ENCODE measurements at regions not wholly inside any gene's neighbourhood (a gene's known extent, or its start where the extent isn't known, plus 50 kb on each side); places are given as distances from the start of the nearest gene placed in this dataset.

DNA sequence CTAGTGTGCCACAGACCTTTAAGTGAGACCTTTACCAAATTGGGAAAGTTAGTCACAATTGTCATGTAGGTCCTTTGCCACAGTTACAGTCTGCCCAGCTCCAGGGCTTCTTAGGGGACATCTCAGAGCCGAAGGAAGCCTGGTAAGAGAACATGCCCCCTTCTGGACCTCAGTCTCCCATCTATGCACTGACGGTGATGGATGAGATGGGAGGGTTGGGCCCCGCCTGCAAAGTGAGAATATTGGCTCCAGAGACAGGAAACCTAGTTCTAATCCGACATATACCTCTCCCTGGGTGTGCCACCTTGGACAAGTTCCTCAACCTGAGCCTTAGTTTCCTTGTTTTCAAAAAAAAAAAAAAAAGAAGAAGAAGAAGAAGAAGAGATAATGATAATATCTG, 85.1 kb upstream of the NAV2 start (continued):
- TF ChIP-seq, protein P1, sequence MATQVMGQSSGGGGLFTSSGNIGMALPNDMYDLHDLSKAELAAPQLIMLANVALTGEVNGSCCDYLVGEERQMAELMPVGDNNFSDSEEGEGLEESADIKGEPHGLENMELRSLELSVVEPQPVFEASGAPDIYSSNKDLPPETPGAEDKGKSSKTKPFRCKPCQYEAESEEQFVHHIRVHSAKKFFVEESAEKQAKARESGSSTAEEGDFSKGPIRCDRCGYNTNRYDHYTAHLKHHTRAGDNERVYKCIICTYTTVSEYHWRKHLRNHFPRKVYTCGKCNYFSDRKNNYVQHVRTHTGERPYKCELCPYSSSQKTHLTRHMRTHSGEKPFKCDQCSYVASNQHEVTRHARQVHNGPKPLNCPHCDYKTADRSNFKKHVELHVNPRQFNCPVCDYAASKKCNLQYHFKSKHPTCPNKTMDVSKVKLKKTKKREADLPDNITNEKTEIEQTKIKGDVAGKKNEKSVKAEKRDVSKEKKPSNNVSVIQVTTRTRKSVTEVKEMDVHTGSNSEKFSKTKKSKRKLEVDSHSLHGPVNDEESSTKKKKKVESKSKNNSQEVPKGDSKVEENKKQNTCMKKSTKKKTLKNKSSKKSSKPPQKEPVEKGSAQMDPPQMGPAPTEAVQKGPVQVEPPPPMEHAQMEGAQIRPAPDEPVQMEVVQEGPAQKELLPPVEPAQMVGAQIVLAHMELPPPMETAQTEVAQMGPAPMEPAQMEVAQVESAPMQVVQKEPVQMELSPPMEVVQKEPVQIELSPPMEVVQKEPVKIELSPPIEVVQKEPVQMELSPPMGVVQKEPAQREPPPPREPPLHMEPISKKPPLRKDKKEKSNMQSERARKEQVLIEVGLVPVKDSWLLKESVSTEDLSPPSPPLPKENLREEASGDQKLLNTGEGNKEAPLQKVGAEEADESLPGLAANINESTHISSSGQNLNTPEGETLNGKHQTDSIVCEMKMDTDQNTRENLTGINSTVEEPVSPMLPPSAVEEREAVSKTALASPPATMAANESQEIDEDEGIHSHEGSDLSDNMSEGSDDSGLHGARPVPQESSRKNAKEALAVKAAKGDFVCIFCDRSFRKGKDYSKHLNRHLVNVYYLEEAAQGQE (IDR thresholded peaks at IDR 0.05; ENCODE audit: borderline replicate concordance) = no peak
- TF ChIP-seq, protein P1 (CRISPR knock-in tag; IDR thresholded peaks at IDR 0.05; ENCODE audit: low read depth) = no peak
- TF ChIP-seq ZC3H11A (IDR thresholded peaks at IDR 0.05; ENCODE audit: low read depth, low read length) (no peak), NRF1 (conservative IDR thresholded peaks at IDR 0.05 in 1 of 2, IDR thresholded peaks at IDR 0.05 in 1 of 2) (no peak)
